ENCODE measurements at regions not wholly inside any gene's neighbourhood (a gene's known extent, or its start where the extent isn't known, plus 50 kb on each side); places are given as distances from the start of the nearest gene placed in this dataset.

- DNase-seq (ENCODE audit: low read depth): no peak
- no peak for TF ChIP-seq CTCF (IDR thresholded peaks at IDR 0.05; ENCODE audit: insufficient read depth, low read depth, low read length, missing control alignments)
- H3K4me3 ChIP-seq (ENCODE audit: low read depth, low read length): no peak overlapping the region
These were observed 193.9 kb upstream of the CITED2 start for GRCh38 chr6:139568151-139568955.

GRCh38 chr6:139567095-139567494, 192.6 kb upstream of the CITED2 start:
- no peak for TF ChIP-seq CTCF (IDR thresholded peaks at IDR 0.05; ENCODE audit: insufficient read depth, low read depth, low read length, missing control alignments)
- no peak for DNase-seq (ENCODE audit: low read depth)
- no peak overlapping the region for H3K4me3 ChIP-seq (ENCODE audit: low read depth, low read length)

GRCh38 chr6:139565591-139565990, 191.1 kb upstream of the CITED2 start:
- H3K4me3 ChIP-seq (ENCODE audit: low read depth, low read length): no peak overlapping the region
- DNase-seq (ENCODE audit: low read depth): no peak
- TF ChIP-seq CTCF (IDR thresholded peaks at IDR 0.05; ENCODE audit: insufficient read depth, low read depth, low read length, missing control alignments): no peak

GRCh38 chr6:139557547-139557946, 183.1 kb upstream of the CITED2 start:
- DNase-seq (ENCODE audit: low read depth): no peak
- no peak overlapping the region for H3K4me3 ChIP-seq (ENCODE audit: low read depth, low read length)
- TF ChIP-seq CTCF (IDR thresholded peaks at IDR 0.05; ENCODE audit: insufficient read depth, low read depth, low read length, missing control alignments): no peak

GRCh38 chr6:139556532-139556931, 182.1 kb upstream of the CITED2 start:
- no peak overlapping the region for H3K4me3 ChIP-seq (ENCODE audit: low read depth, low read length)
- no peak for TF ChIP-seq CTCF (IDR thresholded peaks at IDR 0.05; ENCODE audit: insufficient read depth, low read depth, low read length, missing control alignments)
- DNase-seq (ENCODE audit: low read depth): no peak

- TF ChIP-seq CTCF (IDR thresholded peaks at IDR 0.05; ENCODE audit: insufficient read depth, low read depth, low read length, missing control alignments): no peak
- H3K4me3 ChIP-seq (ENCODE audit: low read depth, low read length): no peak overlapping the region
- no peak for DNase-seq (ENCODE audit: low read depth)
These were observed 179.5 kb upstream of the CITED2 start for GRCh38 chr6:139553916-139554315.

- DNase-seq (ENCODE audit: low read depth): no peak
- TF ChIP-seq CTCF (IDR thresholded peaks at IDR 0.05; ENCODE audit: insufficient read depth, low read depth, low read length, missing control alignments): no peak
- no peak overlapping the region for H3K4me3 ChIP-seq (ENCODE audit: low read depth, low read length)
These were observed 176.9 kb upstream of the CITED2 start for GRCh38 chr6:139551376-139551775.

Data from GM12865 (cell line).